Endodermal cell (in vitro differentiated cells): ENCODE measurements at regions not wholly inside any gene's neighbourhood (a gene's known extent, or its start where the extent isn't known, plus 50 kb on each side); places are given as distances from the start of the nearest gene placed in this dataset.
"Not testable (repeated sequence)": the region's sequence is repeated elsewhere in the genome, so short reads cannot be mapped to it uniquely, and the experiment has no call there.

Source experiments
- DNase-seq: peaks from one replicate; pipeline ENCODE4 v3.0.0-alpha.2; 2017
- H3K27ac ChIP-seq: 2 replicates; pipeline ENCODE4 v1.5.1; 2013; ENCODE audit warnings: mild to moderate bottlenecking, low read depth, low read length, moderate library complexity
- H3K27me3 ChIP-seq: 2 replicates; pipeline ENCODE4 v1.6.1; 2013; ENCODE audit warnings: mild to moderate bottlenecking, low read length, moderate library complexity; ENCODE audit not compliant: insufficient read depth, control insufficient read depth, poor library complexity, severe bottlenecking
- H3K36me3 ChIP-seq: 2 replicates; pipeline ENCODE4 v1.7.0; 2013; ENCODE audit warnings: mild to moderate bottlenecking, low read length, moderate library complexity; ENCODE audit not compliant: control insufficient read depth, insufficient read depth
- H3K4me1 ChIP-seq: one replicate; pipeline ENCODE4 v1.7.0; 2013; ENCODE audit warnings: low read length; ENCODE audit not compliant: control insufficient read depth, insufficient read depth
- H3K4me3 ChIP-seq: 2 replicates; pipeline ENCODE4 v1.5.1; 2013; ENCODE audit warnings: mild to moderate bottlenecking, low read length, moderate library complexity
- H3K9ac ChIP-seq: 2 replicates; pipeline ENCODE4 v1.6.1; 2013; ENCODE audit warnings: mild to moderate bottlenecking, low read length, moderate library complexity; ENCODE audit not compliant: poor library complexity, severe bottlenecking; ENCODE audit errors: extremely low read depth
- H3K9me3 ChIP-seq: 2 replicates; pipeline ENCODE4 v1.6.1; 2013; ENCODE audit warnings: mild to moderate bottlenecking, low read length, moderate library complexity; ENCODE audit not compliant: control insufficient read depth
- H3K27ac Mint-ChIP-seq: 2 replicates; pipeline ENCODE4 v1.8.0; 2020; ENCODE audit warnings: mixed read lengths
- H3K27me3 Mint-ChIP-seq: 2 replicates; pipeline ENCODE4 v1.8.0; 2021; ENCODE audit warnings: mild to moderate bottlenecking, mixed read lengths; ENCODE audit not compliant: insufficient read depth
- H3K36me3 Mint-ChIP-seq: 2 replicates; pipeline ENCODE4 v1.8.0; 2020; ENCODE audit warnings: low read depth, mixed read lengths
- H3K4me1 Mint-ChIP-seq: 2 replicates; pipeline ENCODE4 v1.8.0; 2020; ENCODE audit warnings: mixed read lengths
- H3K4me3 Mint-ChIP-seq: 2 replicates; pipeline ENCODE4 v1.8.0; 2020; ENCODE audit warnings: mild to moderate bottlenecking, moderate library complexity, mixed read lengths
- H3K9me3 Mint-ChIP-seq: 2 replicates; pipeline ENCODE4 v1.8.0; 2020; ENCODE audit warnings: mild to moderate bottlenecking, mixed read lengths
- WGBS, 2 experiments: methylation state at CpG; one replicate each; pipeline versions ENCODE4 v1.1.5 to v1.1.7; 2013; ENCODE audit warnings: missing lambda C conversion rate in 2 of 2, mixed read lengths in 1 of 2; ENCODE audit not compliant: insufficient coverage in 1 of 2, insufficient read length in 1 of 2; 5-methylcytosine and 5-hydroxymethylcytosine counted together
- TF ChIP-seq, protein P1 (sequence below): fragments of 200-600 bp; sonication (generic); conservative IDR thresholded peaks from 2 replicates; pipeline ENCODE4 v1.5.0; 2021; ENCODE audit warnings: antibody characterized with exemption, mild to moderate bottlenecking

- 90 to 93% methylated on average over 3 to 4 of the region's 4 CpGs for WGBS, 2 experiments
- H3K27ac ChIP-seq: no peak overlapping the region
- TF ChIP-seq, protein P1, sequence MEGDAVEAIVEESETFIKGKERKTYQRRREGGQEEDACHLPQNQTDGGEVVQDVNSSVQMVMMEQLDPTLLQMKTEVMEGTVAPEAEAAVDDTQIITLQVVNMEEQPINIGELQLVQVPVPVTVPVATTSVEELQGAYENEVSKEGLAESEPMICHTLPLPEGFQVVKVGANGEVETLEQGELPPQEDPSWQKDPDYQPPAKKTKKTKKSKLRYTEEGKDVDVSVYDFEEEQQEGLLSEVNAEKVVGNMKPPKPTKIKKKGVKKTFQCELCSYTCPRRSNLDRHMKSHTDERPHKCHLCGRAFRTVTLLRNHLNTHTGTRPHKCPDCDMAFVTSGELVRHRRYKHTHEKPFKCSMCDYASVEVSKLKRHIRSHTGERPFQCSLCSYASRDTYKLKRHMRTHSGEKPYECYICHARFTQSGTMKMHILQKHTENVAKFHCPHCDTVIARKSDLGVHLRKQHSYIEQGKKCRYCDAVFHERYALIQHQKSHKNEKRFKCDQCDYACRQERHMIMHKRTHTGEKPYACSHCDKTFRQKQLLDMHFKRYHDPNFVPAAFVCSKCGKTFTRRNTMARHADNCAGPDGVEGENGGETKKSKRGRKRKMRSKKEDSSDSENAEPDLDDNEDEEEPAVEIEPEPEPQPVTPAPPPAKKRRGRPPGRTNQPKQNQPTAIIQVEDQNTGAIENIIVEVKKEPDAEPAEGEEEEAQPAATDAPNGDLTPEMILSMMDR: no peak
- H3K4me1 Mint-ChIP-seq: peaks cover 3% of the 10 kb centered on the region
- H3K9ac ChIP-seq: no peak overlapping the region
- H3K36me3 Mint-ChIP-seq: no peaks in the 10 kb centered on the region
- peaks cover 3% of the 10 kb centered on the region for H3K9me3 Mint-ChIP-seq
- no peaks in the 10 kb centered on the region for H3K27me3 ChIP-seq
- DNase-seq: no peak
- H3K27ac Mint-ChIP-seq: no peak overlapping the region
- peaks cover 51% of the 10 kb centered on the region for H3K9me3 ChIP-seq
- no peak overlapping the region for H3K4me3 ChIP-seq
- no peak overlapping the region for H3K4me3 Mint-ChIP-seq
- no peaks in the 10 kb centered on the region for H3K36me3 ChIP-seq
- no peaks in the 10 kb centered on the region for H3K4me1 ChIP-seq
- H3K27me3 Mint-ChIP-seq: peaks cover 4% of the 10 kb centered on the region
Observed at GRCh38 chr10:109237682-109238081, 685.6 kb downstream of the XPNPEP1 start.

DNA sequence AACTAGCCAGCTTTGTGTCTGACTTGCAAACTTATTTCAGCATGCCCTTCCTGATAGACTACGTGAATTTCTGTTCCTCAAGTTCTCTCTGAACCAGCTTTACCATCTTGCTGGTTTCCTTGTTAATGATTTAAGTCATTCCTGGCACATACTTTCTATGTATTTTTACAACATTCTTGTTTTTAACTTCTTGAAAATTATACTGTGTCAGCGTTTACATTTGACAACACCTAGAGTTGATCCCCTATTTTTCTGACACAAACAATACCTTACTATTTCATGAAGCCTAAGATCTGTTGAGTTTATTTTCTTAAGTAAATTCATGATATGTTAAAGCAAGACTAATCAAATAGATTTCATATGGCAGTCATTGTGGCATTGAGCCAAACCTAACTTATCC lies 686.3 kb downstream of the XPNPEP1 start:
- H3K27ac Mint-ChIP-seq: no peak overlapping the region
- 60 to 72% methylated on average over 1 to 2 of the region's 2 CpGs for WGBS, 2 experiments
- DNase-seq: no peak
- H3K4me3 Mint-ChIP-seq: no peak overlapping the region
- Histone ChIP-seq H3K4me3 (no peak overlapping the region), H3K36me3 (no peaks in the 10 kb centered on the region), H3K27me3 (no peaks in the 10 kb centered on the region), H3K4me1 (no peaks in the 10 kb centered on the region), H3K9ac (no peak overlapping the region), H3K9me3 (peaks cover 53% of the 10 kb centered on the region), H3K27ac (no peak overlapping the region)
- peaks cover 3% of the 10 kb centered on the region for H3K9me3 Mint-ChIP-seq
- peaks cover 4% of the 10 kb centered on the region for H3K4me1 Mint-ChIP-seq
- H3K36me3 Mint-ChIP-seq: no peaks in the 10 kb centered on the region
- peaks cover 4% of the 10 kb centered on the region for H3K27me3 Mint-ChIP-seq
- TF ChIP-seq, protein P1: no peak

- not testable (repeated sequence) for H3K27ac Mint-ChIP-seq, H3K36me3 Mint-ChIP-seq
- H3K4me1 Mint-ChIP-seq: peaks cover 36% of the 10 kb centered on the region
Observed at GRCh38 chr10:109223533-109223932, 699.8 kb downstream of the XPNPEP1 start.

More at GRCh38 chr10:109223533-109223932, 699.8 kb downstream of the XPNPEP1 start:
- H3K9ac ChIP-seq, H3K27ac ChIP-seq, DNase-seq, H3K27me3 Mint-ChIP-seq, H3K4me3 Mint-ChIP-seq, H3K4me3 ChIP-seq, H3K36me3 ChIP-seq, H3K4me1 ChIP-seq, H3K27me3 ChIP-seq: not testable (repeated sequence)
- WGBS, 2 experiments: 89 to 90% methylated on average over 10 to 13 of the region's 13 CpGs
- peaks cover 17% of the 10 kb centered on the region for H3K9me3 Mint-ChIP-seq
- peaks cover 40% of the 10 kb centered on the region for H3K9me3 ChIP-seq
